GM23248 (cell line): ENCODE measurements at regions not wholly inside any gene's neighbourhood (a gene's known extent, or its start where the extent isn't known, plus 50 kb on each side); places are given as distances from the start of the nearest gene placed in this dataset.

ENCODE experiments used
- DNase-seq: peaks from one replicate; pipeline ENCODE4 v3.0.0-alpha.2; 2015
- H2AFZ ChIP-seq: fragments of 200-600 bp; sonication (generic); 2 replicates; pipeline ENCODE4 v1.6.1; 2016; ENCODE audit warnings: antibody characterized with exemption
- H3F3A ChIP-seq: fragments of 200-600 bp; sonication (generic); 2 replicates; pipeline ENCODE4 v1.6.1; 2016; ENCODE audit warnings: mild to moderate bottlenecking, antibody characterized with exemption, mixed run types; ENCODE audit not compliant: insufficient read depth
- H3K27ac ChIP-seq: fragments of 200-600 bp; sonication (generic); 2 replicates; pipeline ENCODE4 v1.5.1; 2016; ENCODE audit warnings: mild to moderate bottlenecking
- H3K27me3 ChIP-seq: fragments of 200-600 bp; sonication (generic); replicated peaks from 2 replicates; pipeline ENCODE4 v1.6.1; 2016; ENCODE audit warnings: mild to moderate bottlenecking; ENCODE audit not compliant: insufficient read depth
- H3K36me3 ChIP-seq: fragments of 200-600 bp; sonication (generic); 2 replicates; pipeline ENCODE4 v1.6.1; 2016; ENCODE audit warnings: low read depth, mild to moderate bottlenecking
- H3K4me1 ChIP-seq: fragments of 200-600 bp; sonication (generic); 2 replicates; pipeline ENCODE4 v1.6.1; 2016; ENCODE audit warnings: mild to moderate bottlenecking; ENCODE audit not compliant: insufficient read depth
- H3K4me2 ChIP-seq: fragments of 200-600 bp; sonication (generic); one replicate; pipeline ENCODE4 v1.6.1; 2016; ENCODE audit warnings: mild to moderate bottlenecking; ENCODE audit not compliant: unreplicated experiment
- H3K4me3 ChIP-seq: fragments of 200-600 bp; sonication (generic); 2 replicates; pipeline ENCODE4 v1.5.1; 2016; ENCODE audit warnings: mild to moderate bottlenecking
- H3K79me2 ChIP-seq: fragments of 200-600 bp; sonication (generic); 2 replicates; pipeline ENCODE4 v1.6.1; 2016; ENCODE audit warnings: mild to moderate bottlenecking; ENCODE audit not compliant: insufficient read depth
- H3K9ac ChIP-seq: fragments of 200-600 bp; sonication (generic); 2 replicates; pipeline ENCODE4 v1.6.1; 2016; ENCODE audit warnings: mild to moderate bottlenecking
- H3K9me2 ChIP-seq: fragments of 200-600 bp; sonication (generic); 2 replicates; pipeline ENCODE4 v1.6.1; 2016; ENCODE audit warnings: mixed run types, mild to moderate bottlenecking, moderate library complexity; ENCODE audit not compliant: insufficient read depth
- H3K9me3 ChIP-seq: fragments of 200-600 bp; sonication (generic); one replicate; pipeline ENCODE4 v1.6.1; 2017; ENCODE audit warnings: low read depth
- H4K20me1 ChIP-seq: fragments of 200-600 bp; sonication (generic); 2 replicates; pipeline ENCODE4 v1.6.0; 2016; ENCODE audit not compliant: insufficient read depth
- EZH2 ChIP-seq: fragments of 200-600 bp; sonication (generic); IDR thresholded peaks from 2 replicates; pipeline ENCODE4 v1.6.1; 2018; ENCODE audit warnings: antibody characterized with exemption, mild to moderate bottlenecking; ENCODE audit not compliant: insufficient read depth, poor library complexity, severe bottlenecking
- EZH2phosphoT487 ChIP-seq: fragments of 200-600 bp; sonication (generic); IDR thresholded peaks from 2 replicates; pipeline ENCODE4 v1.6.1; 2018; ENCODE audit warnings: antibody characterized with exemption, moderate library complexity, mild to moderate bottlenecking, low read depth; ENCODE audit not compliant: insufficient read depth
- WGBS, 2 experiments: methylation state at CpG; one replicate each; pipeline ENCODE4 v1.1.6; 2015 to 2017; ENCODE audit warnings: low lambda C conversion rate in 2 of 2, low coverage in 1 of 2; ENCODE audit errors: missing lambda C conversion rate in 2 of 2; 5-methylcytosine and 5-hydroxymethylcytosine counted together
- in situ Hi-C: fragments of 300-500 bp; cut with MboI; formaldehyde crosslinking; loops from 2 replicates; pipeline ENCODE4 v1.15.0; 2020

DNA sequence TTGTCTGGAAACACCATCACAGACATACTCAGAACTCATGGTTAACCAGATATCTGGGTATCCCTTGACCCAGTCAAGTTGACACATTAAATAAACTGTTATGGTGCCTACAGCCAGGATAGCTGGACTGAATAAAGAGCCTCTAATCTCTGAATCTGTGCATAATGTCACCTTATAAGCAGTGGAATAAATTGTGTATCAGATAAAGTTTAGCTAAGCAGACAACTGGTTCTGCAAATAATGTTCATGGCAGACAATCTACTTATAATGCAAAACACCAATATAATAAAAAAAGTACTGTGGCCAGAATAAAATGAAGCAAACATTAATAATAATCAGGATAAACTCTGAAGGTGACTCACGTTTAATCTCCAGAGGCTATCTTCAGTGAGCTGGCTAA lies 628.5 kb upstream of the FAT3 start:
- Histone ChIP-seq H3K4me3 (no peak overlapping the region), H3K9me2 (no peaks in the 10 kb centered on the region), H3K27ac (no peak overlapping the region), H3K79me2 (no peaks in the 10 kb centered on the region), H3K9me3 (no peaks in the 10 kb centered on the region), H3K27me3 (no peaks in the 10 kb centered on the region), H3K4me1 (no peaks in the 10 kb centered on the region), H3K36me3 (no peaks in the 10 kb centered on the region), H3F3A (no peaks in the 10 kb centered on the region), H3K9ac (no peak overlapping the region), H3K4me2 (no peak overlapping the region), H2AFZ (no peak overlapping the region), H4K20me1 (no peaks in the 10 kb centered on the region)
- no peak for DNase-seq
- TF ChIP-seq EZH2phosphoT487: no peak
- no peak for TF ChIP-seq EZH2
- in situ Hi-C loops: no loop called here
- 26 to 37% methylated on average over 1 of the region's 1 CpG for WGBS, 2 experiments

GRCh38 chr11:91591021-91591420 lies 633.6 kb upstream of the FAT3 start:
- WGBS, 2 experiments: 11 to 12% methylated on average over 1 of the region's 1 CpG
- Histone ChIP-seq H3K79me2 (no peaks in the 10 kb centered on the region), H3K36me3 (no peaks in the 10 kb centered on the region), H3K4me3 (no peak overlapping the region), H3K27me3 (no peaks in the 10 kb centered on the region), H3K27ac (no peak overlapping the region), H3K9me2 (no peaks in the 10 kb centered on the region), H3K4me2 (no peak overlapping the region), H4K20me1 (no peaks in the 10 kb centered on the region), H3K4me1 (no peaks in the 10 kb centered on the region), H3K9ac (no peak overlapping the region), H3F3A (no peaks in the 10 kb centered on the region), H2AFZ (no peak overlapping the region), H3K9me3 (no peaks in the 10 kb centered on the region)
- in situ Hi-C loops: no loop called here
- DNase-seq: no peak
- TF ChIP-seq EZH2: no peak
- no peak for TF ChIP-seq EZH2phosphoT487

DNA sequence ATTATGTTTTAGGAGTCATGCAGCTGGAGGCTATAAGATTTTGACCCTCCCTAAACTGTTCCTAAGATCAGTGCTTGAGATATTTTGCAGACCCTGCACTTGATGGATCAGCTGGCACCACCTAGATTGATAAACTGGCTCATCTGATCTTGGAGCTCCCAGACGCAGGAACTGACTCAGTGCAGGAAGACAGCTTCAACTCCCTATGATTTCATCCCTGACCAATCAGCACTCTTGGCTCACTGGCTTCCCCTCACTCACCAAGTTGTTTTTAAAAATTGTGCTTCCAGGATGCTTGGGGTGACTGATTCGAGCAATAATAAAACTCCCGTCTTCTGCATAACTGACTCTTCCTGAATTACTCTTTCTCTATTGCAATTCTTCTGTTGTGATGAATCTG lies 637.5 kb upstream of the FAT3 start:
- WGBS, 2 experiments: 12 to 29% methylated on average over 3 of the region's 3 CpGs
- Histone ChIP-seq H4K20me1 (no peaks in the 10 kb centered on the region), H3K4me3 (no peak overlapping the region), H3K27ac (no peak overlapping the region), H3K9me2 (no peaks in the 10 kb centered on the region), H3K79me2 (no peaks in the 10 kb centered on the region), H3K27me3 (no peaks in the 10 kb centered on the region), H3K9me3 (no peaks in the 10 kb centered on the region), H3K36me3 (no peaks in the 10 kb centered on the region), H3K9ac (no peak overlapping the region), H3F3A (no peaks in the 10 kb centered on the region), H2AFZ (no peak overlapping the region), H3K4me1 (no peaks in the 10 kb centered on the region), H3K4me2 (no peak overlapping the region)
- no peak for DNase-seq
- in situ Hi-C loops: no loop called here
- TF ChIP-seq EZH2phosphoT487: no peak
- TF ChIP-seq EZH2: no peak

DNA sequence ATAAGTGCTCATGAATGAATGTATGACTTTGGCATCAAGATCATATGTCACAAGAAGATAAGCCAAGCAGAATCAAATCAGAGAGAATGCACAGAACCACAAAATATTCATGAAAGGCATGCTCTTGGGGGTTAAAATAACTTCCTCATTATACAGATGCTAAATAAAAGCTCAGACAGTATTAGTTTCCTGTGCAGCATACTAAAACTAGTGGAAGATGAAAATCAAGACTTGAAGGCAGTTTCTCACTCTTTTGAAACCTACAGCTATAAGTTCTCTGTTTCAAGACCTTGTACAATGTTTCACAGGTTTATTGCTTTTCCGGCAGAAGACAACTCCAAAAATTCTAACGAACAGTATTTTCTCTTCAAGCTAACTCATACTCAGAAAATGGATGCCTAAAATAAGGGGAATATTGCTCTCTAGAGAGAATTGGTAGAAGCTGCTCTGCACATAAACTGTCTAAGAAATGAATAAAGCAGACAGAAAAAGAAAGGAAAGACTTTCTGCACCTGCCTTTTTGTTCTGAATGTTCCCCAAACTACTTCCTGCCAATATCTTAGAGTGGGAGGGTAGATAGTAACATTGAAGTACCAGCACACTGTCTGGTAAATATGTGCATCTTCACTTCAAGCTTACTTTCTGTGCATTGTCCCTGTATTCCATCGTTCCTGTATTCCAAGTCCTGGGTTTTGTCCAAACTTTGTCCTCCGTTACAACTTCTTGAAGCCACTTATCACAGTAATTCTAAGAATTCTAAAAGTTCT lies 639.4 kb upstream of the FAT3 start:
- Histone ChIP-seq H3K36me3 (no peaks in the 10 kb centered on the region), H3K9me2 (no peaks in the 10 kb centered on the region), H2AFZ (no peak overlapping the region), H3K27ac (no peak overlapping the region), H4K20me1 (no peaks in the 10 kb centered on the region), H3K4me1 (no peaks in the 10 kb centered on the region), H3K4me2 (no peak overlapping the region), H3F3A (no peaks in the 10 kb centered on the region), H3K27me3 (no peaks in the 10 kb centered on the region), H3K4me3 (no peak overlapping the region), H3K9ac (no peak overlapping the region), H3K79me2 (no peaks in the 10 kb centered on the region), H3K9me3 (no peaks in the 10 kb centered on the region)
- 15 to 17% methylated on average over 4 of the region's 4 CpGs for WGBS, 2 experiments
- in situ Hi-C loops: no loop called here
- TF ChIP-seq EZH2phosphoT487 (no peak), EZH2 (no peak)
- DNase-seq: no peak

- 0 to 14% methylated on average over 1 of the region's 1 CpG for WGBS, 2 experiments
- Histone ChIP-seq H3K4me1 (no peaks in the 10 kb centered on the region), H2AFZ (no peak overlapping the region), H3K4me3 (no peak overlapping the region), H3K9ac (no peak overlapping the region), H3K9me2 (no peaks in the 10 kb centered on the region), H4K20me1 (no peaks in the 10 kb centered on the region), H3F3A (no peaks in the 10 kb centered on the region), H3K4me2 (no peak overlapping the region), H3K79me2 (no peaks in the 10 kb centered on the region), H3K36me3 (no peaks in the 10 kb centered on the region), H3K9me3 (no peaks in the 10 kb centered on the region), H3K27ac (no peak overlapping the region), H3K27me3 (no peaks in the 10 kb centered on the region)
- no peak for TF ChIP-seq EZH2
- TF ChIP-seq EZH2phosphoT487: no peak
- no peak for DNase-seq
- in situ Hi-C loops: no loop called here
Observed at GRCh38 chr11:91563176-91563575, 661.4 kb upstream of the FAT3 start.
